ENCODE measurements at regions not wholly inside any gene's neighbourhood (a gene's known extent, or its start where the extent isn't known, plus 50 kb on each side); places are given as distances from the start of the nearest gene placed in this dataset.

DNA sequence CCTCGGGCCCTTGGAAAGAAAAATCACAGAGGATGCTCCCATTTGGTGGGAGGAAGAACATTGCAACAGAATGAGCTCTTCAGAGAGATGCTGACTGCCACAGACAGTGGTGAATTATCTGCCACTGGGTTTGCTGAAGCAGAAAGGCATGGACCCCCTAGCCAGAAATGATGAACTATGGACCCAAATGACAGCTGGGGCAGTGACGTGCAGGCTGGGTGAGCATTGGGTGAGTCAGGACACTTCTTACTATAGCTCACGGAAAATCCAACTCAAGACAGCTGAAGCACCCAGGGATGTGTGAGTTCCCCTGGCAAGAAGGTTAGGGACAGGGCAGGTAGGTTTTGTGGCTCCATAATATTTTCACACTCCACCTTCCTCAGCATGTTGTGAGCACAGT, 993.2 kb downstream of the BCL11B start:
- no peak for TF ChIP-seq POLR2A (IDR thresholded peaks at IDR 0.05; ENCODE audit: low read length)
- no peak for TF ChIP-seq GATA1 (IDR thresholded peaks at IDR 0.05; ENCODE audit: low read depth, low read length)

All from erythroblast (primary cell).